ENCODE measurements at regions not wholly inside any gene's neighbourhood (a gene's known extent, or its start where the extent isn't known, plus 50 kb on each side); places are given as distances from the start of the nearest gene placed in this dataset.

GRCh38 chr18:71523483-71524435 is 1020.4 kb downstream of the CBLN2 start:
- Histone ChIP-seq H3K27me3 (no peaks in the 10 kb centered on the region), H3K4me1 (no peaks in the 10 kb centered on the region), H3K9me3 (no peaks in the 10 kb centered on the region), H3K36me3 (no peaks in the 10 kb centered on the region), H3K4me3 (no peak overlapping the region), H3K27ac (no peak overlapping the region)
- WGBS, 2 donors: 80 to 83% methylated on average over 5 of the region's 5 CpGs
- TF ChIP-seq POLR2A (IDR thresholded peaks at IDR 0.05): no peak
- no peak for DNase-seq (ENCODE audit: low spot score in 2 of 2)

GRCh38 chr18:71505526-71505925 is 1038.6 kb downstream of the CBLN2 start:
- Histone ChIP-seq H3K4me3 (no peak overlapping the region), H3K27ac (no peak overlapping the region), H3K27me3 (no peaks in the 10 kb centered on the region), H3K36me3 (no peaks in the 10 kb centered on the region), H3K9me3 (no peaks in the 10 kb centered on the region), H3K4me1 (no peaks in the 10 kb centered on the region)
- DNase-seq (ENCODE audit: low spot score in 2 of 2): no peak
- TF ChIP-seq CTCF (IDR thresholded peaks at IDR 0.05) (no peak), POLR2A (IDR thresholded peaks at IDR 0.05) (no peak), EP300 (IDR thresholded peaks at IDR 0.05) (no peak)
- WGBS, 2 donors: 62 to 67% methylated on average over 2 of the region's 2 CpGs

GRCh38 chr18:71503222-71503621 is 1040.9 kb downstream of the CBLN2 start:
- Histone ChIP-seq H3K4me3 (no peak overlapping the region), H3K4me1 (no peaks in the 10 kb centered on the region), H3K9me3 (peaks cover 0 to 3% (median 0%) of the 10 kb centered on the region in 4 donors), H3K36me3 (no peaks in the 10 kb centered on the region), H3K27me3 (no peaks in the 10 kb centered on the region), H3K27ac (no peak overlapping the region)
- TF ChIP-seq EP300 (IDR thresholded peaks at IDR 0.05): no peak
- TF ChIP-seq POLR2A (IDR thresholded peaks at IDR 0.05): no peak
- TF ChIP-seq CTCF (IDR thresholded peaks at IDR 0.05): no peak
- DNase-seq (ENCODE audit: low spot score in 2 of 2): no peak

GRCh38 chr18:71485611-71486010 is 1058.5 kb downstream of the CBLN2 start:
- Histone ChIP-seq H3K9me3 (peaks cover 0 to 13% (median 0%) of the 10 kb centered on the region in 4 donors), H3K36me3 (no peaks in the 10 kb centered on the region), H3K27me3 (no peaks in the 10 kb centered on the region), H3K4me1 (no peaks in the 10 kb centered on the region), H3K27ac (no peak overlapping the region), H3K4me3 (no peak overlapping the region)
- 65 to 68% methylated on average over 3 of the region's 3 CpGs for WGBS, 2 donors
- TF ChIP-seq POLR2A (IDR thresholded peaks at IDR 0.05) (no peak), EP300 (IDR thresholded peaks at IDR 0.05) (no peak), CTCF (IDR thresholded peaks at IDR 0.05) (no peak)
- no peak for DNase-seq (ENCODE audit: low spot score in 2 of 2)

- no peak overlapping the region for H3K27ac ChIP-seq
- 81 to 82% methylated on average over 19 of the region's 19 CpGs for WGBS, 2 donors
These were observed 1072.0 kb downstream of the CBLN2 start for GRCh38 chr18:71471963-71472725.

More at GRCh38 chr18:71471963-71472725, 1072.0 kb downstream of the CBLN2 start:
- Histone ChIP-seq H3K27me3 (no peaks in the 10 kb centered on the region), H3K4me3 (no peak overlapping the region), H3K9me3 (no peaks in the 10 kb centered on the region), H3K36me3 (no peaks in the 10 kb centered on the region), H3K4me1 (no peaks in the 10 kb centered on the region)
- no peak for DNase-seq (ENCODE audit: low spot score in 2 of 2)
- TF ChIP-seq EP300 (IDR thresholded peaks at IDR 0.05) (no peak), POLR2A (IDR thresholded peaks at IDR 0.05) (no peak), CTCF (IDR thresholded peaks at IDR 0.05) (no peak)

All from tibial nerve (tissue), 4 donors.